CD4-positive, alpha-beta T cell treated with Interleukin-4 for 4 hours (primary cell): ENCODE measurements at regions not wholly inside any gene's neighbourhood (a gene's known extent, or its start where the extent isn't known, plus 50 kb on each side); places are given as distances from the start of the nearest gene placed in this dataset.
"Not testable (repeated sequence)": the region's sequence is repeated elsewhere in the genome, so short reads cannot be mapped to it uniquely, and the experiment has no call there.

Experiments
- DNase-seq: peaks from one replicate; pipeline ENCODE4 v3.0.0-alpha.2; 2020

DNA sequence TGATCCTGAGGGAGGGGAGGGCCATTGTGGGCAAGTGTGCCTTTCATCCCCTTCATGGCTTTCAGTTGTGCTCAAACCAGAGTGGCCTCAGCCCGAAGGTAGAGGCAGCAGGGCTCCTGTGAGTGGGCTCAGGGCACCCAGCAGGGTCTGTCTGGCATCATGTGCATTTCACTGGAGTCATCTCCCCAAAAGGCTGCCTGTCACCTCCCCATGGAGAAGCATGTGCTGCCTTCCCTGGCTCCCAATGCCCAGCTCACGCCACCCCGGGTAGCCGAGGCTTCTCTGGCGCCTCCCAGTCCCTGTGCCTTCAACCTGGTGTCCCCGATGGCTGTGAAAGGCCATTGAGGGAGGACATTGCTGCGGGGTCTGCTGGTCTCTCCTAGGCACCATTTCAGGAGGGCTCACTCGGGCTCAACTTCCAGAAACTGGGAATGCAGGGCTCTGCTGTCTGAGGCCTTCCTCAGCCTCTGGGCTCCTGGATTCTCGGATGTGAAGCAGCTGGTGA, 213.9 kb downstream of the BANP start:
- DNase-seq = not testable (repeated sequence)

DNA sequence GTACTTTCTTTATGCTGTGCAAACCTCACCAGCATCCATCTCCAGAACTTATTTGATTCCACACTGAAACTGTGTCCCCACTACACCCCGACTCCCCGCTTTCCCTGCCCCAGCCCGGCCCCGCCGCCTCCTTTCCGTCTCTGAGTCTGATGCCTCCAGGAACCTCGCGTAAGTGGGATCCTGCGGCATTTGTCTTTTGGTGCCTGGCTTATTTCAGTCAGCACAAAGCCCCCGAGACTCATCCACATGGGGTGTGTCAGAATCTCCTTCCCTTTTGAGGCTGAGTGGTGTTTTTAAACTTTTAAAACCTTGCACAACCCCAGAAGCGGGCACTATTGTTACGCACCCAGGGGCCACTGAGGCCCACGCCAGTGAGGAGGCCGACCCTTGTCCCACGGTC, 214.4 kb downstream of the BANP start:
- not testable (repeated sequence) for DNase-seq

DNA sequence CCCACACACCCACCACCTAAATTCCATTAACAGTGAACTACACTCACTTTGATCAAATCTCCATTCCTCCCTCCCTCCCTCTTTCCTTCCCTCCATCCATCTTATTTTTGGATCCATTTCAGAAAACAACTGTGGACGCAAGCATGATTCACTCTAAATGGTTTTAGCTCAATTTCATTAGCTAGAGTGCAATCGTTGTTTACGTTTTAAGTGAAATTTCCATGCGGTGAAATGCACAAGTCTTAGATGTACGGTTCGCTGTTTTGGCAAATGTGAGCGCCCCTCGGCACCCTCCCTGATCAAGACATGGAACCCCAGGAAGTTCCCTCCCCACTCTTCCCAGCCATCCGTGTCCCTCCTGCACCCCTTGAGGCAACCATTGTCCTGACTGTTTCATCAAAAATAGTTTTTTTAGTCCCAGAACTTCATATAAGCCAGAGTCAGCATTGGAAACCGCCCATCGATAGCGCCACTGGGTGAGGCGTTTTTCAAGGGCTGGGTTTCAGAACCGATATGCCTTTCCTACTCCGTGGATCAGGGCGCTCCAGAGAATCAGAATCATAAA, 215.1 kb downstream of the BANP start:
- DNase-seq = not testable (repeated sequence)

DNA sequence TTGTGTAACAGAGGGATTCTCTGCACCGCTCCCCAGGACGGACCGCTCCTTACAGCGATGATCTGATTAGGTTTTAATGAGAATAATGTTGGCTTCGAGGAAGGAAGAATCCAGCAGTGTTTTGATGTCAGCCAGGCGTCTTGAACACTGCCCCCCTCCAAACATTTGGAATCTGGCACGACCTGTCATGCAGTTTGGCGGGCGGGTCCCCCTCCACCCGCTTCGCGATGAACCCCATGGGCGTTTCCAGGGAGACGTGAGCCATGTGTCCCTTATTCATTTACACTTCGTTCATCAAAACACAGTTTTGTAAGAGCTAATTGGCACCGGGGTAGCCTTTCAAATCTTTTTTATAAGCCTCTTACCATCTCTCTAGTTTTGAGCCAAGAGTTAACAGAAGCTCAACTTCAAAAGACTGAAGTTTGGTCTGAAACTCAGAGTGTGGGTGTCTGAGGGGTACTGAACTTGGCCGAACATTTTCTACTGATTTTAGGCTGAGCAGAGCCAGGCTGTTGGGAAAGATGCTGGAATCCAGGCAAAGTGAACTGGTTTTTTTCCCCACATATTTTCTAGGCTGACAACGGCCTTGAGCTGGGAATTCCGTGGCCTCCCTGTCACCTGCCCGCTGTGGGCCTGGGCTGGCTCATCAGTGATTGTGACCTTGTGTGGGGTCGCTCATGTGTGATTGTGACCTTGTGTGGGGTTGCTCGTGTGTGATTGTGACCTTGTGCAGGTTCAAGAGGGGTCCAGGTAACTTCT, 214.8 kb upstream of the ZNF469 start:
- DNase-seq = not testable (repeated sequence)

DNA sequence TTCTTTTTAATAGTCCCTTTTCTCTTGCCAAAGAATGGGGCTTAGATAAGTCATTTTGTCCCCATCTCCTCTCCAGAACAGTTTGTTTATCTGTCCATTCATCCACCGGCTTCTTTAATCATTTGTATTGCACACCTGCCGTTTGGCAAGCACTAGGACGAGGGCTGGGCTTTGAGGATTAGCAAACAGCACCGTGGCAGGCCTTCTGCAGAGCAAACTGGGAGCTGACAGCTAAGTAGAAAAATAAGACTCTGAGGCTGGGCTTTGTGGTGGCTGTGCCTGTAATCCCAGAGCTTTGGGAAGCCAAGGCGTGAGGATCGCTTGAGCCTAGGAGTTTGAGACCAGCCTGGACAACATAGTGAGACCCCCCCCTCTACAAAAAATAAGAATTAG, 214.2 kb upstream of the ZNF469 start:
- DNase-seq = not testable (repeated sequence)

DNA sequence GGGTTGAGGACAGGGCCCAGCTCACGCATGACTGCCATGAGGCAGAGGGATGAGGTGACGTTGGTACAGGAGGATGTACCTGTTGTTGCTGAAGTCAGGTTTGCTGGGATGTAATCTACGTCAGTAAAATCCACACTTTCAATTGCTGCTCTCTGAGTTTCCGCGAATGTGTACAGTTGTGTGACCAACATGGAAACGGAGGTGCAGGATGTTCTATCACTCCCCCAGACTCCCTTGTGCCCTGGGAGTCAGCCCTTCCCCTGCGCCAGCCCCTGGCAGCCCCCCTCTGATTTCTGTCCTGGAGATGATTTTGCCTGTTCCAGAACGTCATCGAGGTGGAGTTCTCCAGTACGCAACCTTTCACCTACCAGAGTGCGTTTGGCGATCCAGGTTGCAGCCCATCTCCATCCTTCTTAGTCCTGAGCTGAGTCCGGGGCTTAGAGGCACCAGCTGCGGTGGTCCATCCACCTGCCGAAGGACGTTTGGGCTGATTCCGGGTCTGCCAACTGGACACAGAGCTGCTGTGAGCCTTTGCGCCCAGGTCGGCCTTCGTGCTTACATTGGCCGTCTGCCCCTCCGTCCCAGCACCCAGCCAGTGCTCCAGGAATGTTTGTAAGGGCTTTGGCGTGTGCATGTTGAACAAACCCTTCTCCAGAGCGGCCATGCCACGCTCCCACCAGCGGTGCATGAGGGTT, 213.5 kb upstream of the ZNF469 start:
- not testable (repeated sequence) for DNase-seq

DNA sequence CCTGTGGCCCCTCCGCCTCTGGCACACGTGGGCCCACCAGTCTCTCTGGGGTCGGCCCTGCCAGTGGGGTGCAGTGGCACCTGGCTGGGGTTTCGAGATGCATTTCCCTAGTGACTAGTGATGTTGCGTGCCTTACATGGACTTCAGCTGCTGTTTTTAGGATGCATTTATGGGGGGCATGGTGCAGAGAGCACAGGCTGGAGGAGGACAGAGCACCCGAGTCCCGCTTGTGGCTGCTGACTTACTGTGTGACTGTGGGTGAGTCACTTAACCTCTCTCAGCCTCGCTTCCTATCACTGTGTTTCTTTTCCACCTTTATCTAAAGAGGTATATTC, 213.0 kb upstream of the ZNF469 start:
- DNase-seq = not testable (repeated sequence)

DNA sequence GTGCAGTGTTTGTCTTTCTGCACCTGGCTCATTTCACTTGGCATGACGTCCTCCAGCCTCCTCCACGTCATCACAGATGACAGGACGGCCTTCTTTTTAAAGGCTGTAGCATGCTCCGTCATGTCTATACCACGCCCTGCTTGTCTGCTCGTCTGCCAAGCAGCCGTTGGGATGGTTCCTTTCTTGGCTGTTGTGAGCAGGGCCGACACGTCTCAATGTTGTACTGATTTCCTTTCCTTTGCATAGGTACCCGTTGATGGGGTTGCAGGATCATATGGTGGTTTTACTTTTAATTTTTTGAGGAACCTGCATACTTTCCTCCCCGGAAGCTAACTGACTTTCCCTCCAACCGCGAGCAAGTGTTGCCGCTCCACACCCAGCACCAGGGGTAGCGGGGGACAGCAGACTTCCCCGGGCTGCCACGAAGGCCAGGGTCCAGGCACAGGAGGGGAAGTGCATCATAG, 212.2 kb upstream of the ZNF469 start:
- DNase-seq = no peak

DNA sequence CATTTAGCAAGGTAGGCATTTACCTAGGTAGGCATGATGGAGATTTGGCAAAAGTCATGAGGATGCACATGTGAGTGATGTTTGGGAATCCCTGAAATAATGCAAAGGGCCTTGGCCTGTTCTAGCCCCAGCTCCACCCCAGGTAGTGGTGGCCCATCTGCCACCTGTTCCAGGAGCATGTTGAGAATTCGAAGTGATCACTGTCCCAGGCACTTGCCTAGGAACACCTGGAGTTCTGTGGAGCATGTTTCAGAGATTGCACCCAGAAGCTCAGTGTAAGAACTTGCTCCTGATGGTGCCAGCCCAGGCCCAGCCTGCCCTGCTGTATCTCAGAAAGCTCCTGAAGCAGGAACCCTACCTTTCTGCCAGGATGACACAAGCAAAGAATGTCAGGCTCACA, 211.6 kb upstream of the ZNF469 start:
- not testable (repeated sequence) for DNase-seq

DNA sequence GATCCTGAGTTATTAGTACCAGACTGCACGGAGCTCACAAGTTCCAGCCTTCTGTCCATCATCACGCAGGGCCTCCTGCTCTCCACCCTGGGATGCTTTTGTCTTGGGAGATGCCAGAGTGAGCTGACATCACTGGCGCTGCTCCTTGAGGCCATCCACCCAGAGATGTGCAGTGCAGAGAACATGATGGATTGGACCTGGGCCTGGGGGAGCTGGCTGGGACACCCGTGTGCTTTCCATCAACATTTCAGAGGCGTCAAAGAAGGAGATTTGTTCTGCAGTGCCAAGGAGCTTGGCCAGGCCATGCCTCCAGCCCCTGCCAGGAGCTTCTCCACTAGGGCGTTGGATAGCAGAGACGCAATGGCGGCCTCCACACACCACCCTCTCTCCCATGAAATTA, 206.6 kb upstream of the ZNF469 start:
- not testable (repeated sequence) for DNase-seq

DNA sequence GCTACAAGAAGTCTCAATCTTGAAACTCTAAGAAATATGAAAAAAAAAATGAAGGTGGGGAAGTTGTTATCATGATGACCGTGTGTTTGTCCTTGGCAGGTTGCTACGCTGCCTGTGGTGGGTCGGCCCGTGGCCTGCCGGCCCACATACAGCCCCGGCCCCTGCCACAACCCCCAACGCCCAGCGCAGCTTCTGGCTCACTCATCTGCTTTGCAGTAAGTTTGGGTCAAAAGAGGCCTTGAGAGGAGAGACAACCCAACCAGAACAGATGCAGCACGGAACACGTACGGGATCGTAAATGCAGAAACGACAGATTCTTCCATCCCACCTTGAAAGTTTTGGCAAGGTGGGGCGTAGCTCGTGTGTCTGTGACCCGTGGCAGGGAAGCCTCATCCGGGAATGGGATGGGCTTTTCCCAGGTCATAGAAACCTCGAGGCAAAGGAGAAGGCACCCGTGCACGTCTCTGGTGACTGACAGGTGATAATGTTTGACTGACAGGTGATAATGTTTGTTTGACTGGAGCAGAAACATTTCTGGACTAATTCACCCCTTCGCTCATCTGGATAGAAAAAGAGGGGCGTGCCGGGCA, 206.1 kb upstream of the ZNF469 start:
- DNase-seq = not testable (repeated sequence)

DNA sequence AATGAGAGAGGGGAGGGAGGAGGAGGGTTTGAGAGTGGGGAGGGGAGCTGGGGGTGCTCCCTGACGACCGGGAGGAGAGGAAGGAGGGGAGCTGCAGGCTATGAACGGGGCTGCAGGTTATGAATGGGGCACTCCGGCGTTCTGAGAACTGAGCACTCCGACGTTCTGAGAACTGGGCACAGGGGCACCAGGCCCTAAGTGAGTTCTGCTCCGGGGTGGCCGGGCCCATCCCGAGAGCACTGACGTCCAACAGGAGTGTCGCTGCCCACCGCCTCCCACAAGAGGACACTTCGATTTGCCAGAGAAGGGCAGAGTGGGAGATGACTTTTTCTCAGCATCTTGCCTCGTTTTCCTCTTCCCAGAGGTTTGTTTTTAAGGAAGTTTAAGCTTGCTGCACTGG, 204.5 kb upstream of the ZNF469 start:
- DNase-seq = not testable (repeated sequence)

DNA sequence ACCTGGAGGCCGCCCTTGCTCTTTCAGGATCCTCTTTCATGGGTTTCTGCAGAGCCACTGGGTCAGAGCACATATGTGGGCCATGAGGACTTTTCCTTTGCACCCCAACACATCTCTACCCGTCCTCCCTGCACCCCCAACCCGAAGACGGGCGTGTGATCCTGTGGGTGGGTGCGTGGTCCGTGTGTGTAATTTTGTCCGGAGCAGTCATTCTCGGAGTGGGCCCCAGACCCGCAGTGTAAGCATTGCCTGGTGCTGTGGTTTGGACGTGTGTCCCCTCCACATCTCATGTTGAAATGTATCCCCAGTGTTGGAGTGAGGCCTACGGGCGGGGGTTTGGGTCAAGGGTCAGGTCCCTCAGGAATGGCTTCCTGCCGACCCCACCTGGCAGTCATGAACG, 203.9 kb upstream of the ZNF469 start:
- DNase-seq = not testable (repeated sequence)

DNA sequence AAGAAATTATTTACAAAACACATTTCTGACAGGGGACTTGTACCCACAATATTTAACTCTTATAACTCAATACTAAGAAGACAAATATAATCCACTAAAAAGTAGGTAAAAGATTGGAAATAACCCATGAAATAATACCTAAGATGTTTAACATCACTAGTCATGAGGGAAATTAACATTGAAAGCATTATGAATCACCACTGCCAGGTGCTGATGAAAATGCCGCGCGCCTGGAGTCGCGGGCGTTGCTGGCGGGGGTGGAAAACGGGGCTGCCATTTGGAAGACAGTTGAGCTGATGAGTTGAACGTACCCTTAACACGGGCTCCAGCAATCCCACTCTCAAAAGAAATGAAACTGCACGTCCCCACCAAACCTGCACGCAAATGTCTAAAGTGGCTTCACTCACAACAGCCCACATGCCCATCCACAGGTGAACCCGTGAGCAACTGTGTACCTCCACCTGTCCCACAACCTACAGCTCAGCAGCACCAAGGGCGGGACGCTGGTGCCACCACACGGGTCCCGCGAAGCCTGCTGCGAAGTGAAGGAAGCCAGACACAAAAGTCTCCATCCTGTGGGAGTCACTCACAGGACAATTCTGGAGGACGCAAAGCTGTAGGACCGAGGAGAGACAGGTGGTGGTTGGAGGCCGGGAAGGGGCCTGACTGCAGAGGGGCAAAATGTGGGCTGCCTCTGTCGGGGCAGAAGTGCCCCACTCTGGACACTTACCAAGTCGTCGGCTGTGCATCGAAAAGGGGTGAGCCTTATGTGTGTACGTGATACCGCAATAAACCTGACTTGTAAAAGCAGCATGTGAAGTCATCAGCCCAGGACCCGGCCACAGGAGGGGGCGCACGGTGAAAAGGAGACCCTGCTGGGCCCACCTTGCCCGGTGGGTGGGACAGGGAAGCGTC, 199.5 kb upstream of the ZNF469 start:
- DNase-seq = not testable (repeated sequence)

DNA sequence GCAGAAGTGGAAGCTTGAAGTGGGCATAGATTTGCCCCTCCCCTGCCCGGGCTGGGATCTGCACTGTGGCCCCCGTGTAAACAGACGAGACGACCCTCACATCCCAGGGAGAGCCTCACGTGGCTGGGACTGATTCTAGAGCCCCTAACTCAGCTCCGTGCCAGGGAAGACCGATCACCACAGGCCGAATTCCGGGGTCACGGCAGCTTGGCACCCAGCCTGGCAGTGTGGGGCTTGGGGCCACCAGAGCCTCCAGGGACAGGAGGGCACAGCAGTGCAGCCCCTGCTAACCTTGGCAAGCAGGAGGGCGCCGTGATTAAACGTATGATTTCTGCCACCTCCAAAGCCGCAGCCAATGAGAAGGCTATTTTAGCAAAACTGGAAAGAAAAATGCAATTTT, 198.7 kb upstream of the ZNF469 start:
- DNase-seq = not testable (repeated sequence)

DNA sequence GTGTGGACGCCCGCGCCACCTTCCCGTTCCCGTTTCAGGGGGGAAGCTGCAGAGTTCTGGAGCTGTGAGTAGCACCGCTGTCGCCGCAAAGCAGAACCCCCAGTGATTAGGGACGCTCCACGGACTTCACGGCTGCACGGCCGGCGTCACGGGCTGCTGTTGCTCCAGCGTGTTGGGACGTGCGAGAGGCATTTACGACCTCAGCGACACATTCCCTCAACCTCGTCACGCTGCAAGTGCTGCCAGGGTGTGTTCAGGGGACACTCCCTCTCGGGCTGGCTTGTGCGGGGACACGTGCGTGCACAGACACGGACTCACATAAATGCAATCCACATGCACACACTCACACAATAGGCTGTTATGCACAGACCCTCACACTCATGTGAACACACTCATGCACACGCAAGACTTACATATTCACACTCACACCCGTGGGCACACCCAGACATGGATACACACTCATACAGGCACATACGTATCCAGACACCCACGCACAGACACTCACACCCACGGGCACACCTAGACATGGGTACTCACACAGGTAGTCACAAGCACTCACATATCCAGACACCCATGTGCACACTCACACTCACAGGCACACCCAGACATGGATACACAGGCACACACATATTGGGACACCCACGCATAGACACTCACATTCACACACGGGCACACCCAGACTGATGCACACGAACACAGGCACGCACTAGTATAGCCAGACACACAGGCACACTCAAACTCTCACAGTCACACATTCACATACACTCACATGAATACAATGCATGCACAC, 198.0 kb upstream of the ZNF469 start:
- DNase-seq = not testable (repeated sequence)

DNA sequence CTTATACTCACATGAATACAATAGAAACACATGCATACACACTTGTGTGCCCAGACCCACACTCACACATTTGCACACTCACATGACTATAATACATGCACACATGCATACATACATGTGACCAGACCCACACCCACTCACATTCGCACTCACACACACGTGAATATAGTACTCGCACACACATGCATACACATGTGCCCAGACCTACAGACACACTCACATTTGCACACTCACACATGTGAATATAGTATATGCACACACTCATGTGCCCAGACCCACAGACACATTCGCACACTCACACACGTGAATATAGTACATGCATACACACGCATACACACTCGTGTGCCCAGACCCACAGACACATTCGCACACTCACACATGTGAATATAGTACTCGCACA, 197.4 kb upstream of the ZNF469 start:
- not testable (repeated sequence) for DNase-seq

DNA sequence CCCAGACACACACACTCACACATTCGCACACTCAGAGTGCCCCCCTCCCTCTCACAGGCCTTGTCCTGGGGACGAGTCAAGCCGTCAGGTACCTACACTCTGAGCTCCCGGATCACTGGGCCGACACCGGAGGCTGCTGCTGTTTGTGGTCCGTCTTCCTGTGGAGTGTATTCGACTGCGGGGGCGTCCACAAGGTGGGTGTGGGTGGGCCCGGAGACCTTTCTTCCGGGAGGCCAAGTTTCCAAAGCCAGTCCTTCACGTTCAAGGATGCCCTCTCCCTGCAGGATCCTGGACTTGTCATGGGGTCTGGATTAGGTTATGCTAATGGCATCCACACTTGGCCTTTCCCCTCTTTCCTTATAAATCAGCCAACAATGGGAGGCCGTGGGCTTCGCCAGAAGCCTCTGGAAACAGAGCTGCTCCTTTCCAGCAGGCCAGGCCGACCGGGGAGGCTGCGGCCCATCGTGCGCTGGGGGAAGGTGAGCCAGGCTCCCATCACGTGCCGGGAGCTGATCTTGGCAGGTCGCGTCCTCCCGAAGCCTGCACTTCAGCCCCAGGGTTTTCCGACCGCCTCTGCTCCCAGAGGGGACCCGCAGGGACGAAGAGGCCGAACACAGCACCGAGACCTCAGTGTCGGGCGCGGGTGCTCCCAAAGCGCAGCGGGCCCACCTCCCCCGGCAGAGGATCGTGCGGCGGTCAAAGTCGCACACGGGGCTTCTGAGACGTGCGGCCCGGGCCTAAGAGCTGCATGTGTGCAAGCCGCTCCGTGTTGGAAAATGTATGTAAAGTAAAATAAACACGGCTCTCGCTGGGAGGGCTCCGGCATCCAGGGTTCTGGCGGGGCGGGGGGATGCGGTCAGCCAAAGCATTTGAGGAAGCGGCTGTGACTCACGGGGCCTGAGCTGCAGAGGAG, 196.5 kb upstream of the ZNF469 start:
- DNase-seq = not testable (repeated sequence)

DNA sequence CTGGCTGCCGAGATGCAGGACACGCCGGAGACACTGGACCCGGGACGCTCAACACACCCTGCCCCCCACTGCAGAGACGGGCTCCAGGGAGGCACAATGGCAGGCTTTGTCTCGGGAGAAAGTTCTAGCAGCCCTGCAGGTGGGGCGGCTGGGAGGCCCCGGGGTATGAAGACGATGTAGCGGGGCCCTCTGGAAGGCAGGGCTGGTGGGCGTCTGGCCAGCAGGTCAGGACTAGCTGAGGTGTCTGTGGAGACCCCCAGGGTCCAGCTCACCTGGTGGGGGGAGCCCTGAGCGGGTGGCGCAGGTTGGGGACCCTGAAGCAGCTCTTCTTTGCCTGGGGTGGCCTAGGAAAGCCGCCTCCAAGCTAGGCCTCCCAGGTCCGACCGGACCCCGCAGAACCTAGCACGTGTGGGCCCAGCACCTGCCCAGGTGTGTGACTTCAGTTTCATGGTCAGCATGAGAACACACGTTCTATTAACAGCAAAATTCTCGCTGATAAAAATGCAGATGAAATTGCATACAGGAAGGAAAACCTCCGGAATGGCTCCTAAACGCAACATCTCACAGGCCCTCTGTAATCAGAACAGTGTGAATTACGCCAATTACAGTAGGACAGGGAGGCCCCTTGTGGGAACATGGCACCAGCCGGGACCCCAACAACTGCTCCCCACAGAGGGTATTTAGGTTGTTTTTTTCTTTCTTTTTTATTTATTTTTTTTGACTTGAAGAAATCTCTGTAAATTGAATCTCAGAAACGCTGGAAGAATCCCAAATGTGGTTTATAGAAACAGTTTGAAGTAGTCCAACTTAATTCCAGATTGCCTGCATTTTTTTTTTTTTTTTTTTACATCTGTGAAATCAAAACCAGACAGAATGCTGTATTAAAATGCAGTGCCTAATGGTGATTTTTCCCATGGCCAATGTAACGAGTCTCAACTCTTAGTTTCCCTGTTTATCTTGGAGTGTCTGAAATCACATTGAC, 195.6 kb upstream of the ZNF469 start:
- DNase-seq = not testable (repeated sequence)
